ENCODE measurements at regions not wholly inside any gene's neighbourhood (a gene's known extent, or its start where the extent isn't known, plus 50 kb on each side); places are given as distances from the start of the nearest gene placed in this dataset.

- no peak for TF ChIP-seq TCF12 (IDR thresholded peaks at IDR 0.05; ENCODE audit: low read depth)
- no peak for TF ChIP-seq EP300 (IDR thresholded peaks at IDR 0.05; ENCODE audit: borderline replicate concordance)
- TF ChIP-seq, protein P1, sequence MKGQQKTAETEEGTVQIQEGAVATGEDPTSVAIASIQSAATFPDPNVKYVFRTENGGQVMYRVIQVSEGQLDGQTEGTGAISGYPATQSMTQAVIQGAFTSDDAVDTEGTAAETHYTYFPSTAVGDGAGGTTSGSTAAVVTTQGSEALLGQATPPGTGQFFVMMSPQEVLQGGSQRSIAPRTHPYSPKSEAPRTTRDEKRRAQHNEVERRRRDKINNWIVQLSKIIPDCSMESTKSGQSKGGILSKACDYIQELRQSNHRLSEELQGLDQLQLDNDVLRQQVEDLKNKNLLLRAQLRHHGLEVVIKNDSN (IDR thresholded peaks at IDR 0.05), result no peak
- TF ChIP-seq REST (IDR thresholded peaks at IDR 0.05; ENCODE audit: low read depth), result no peak
- TF ChIP-seq CEBPB (IDR thresholded peaks at IDR 0.05), result no peak
Observed at GRCh38 chr11:91630916-91631673, 593.5 kb upstream of the FAT3 start.

Measured in Ishikawa (cell line).